Testis (tissue), 2 donors: ENCODE measurements at regions not wholly inside any gene's neighbourhood (a gene's known extent, or its start where the extent isn't known, plus 50 kb on each side); places are given as distances from the start of the nearest gene placed in this dataset.

Experiments used
- DNase-seq: peaks from one replicate; pipeline ENCODE4 v3.0.0-alpha.2; 2019
- H3K27ac ChIP-seq, 2 donors: fragments of 200-600 bp; sonication (generic); one replicate each; pipeline ENCODE4 v1.5.1; 2019
- H3K27me3 ChIP-seq: fragments of 200-600 bp; sonication (generic); one replicate; pipeline ENCODE4 v1.5.1; 2019
- H3K36me3 ChIP-seq: fragments of 200-600 bp; sonication (generic); one replicate; pipeline ENCODE4 v1.5.1; 2017; ENCODE audit warnings: low read depth; ENCODE audit errors: missing control alignments
- H3K4me1 ChIP-seq: fragments of 200-600 bp; sonication (generic); one replicate; pipeline ENCODE4 v1.5.1; 2019
- H3K4me3 ChIP-seq, 2 donors: fragments of 200-600 bp; sonication (generic); one replicate each; pipeline ENCODE4 v1.5.1; 2017 to 2019
- H3K9me3 ChIP-seq: fragments of 200-600 bp; sonication (generic); one replicate; pipeline ENCODE4 v1.5.1; 2017
- POLR2A ChIP-seq: fragments of 450-650 bp; IDR thresholded peaks from one replicate; pipeline ENCODE4 v1.6.1; 2017; ENCODE audit warnings: antibody characterized with exemption, mild to moderate bottlenecking, moderate library complexity
- WGBS, 2 donors: methylation state at CpG; one replicate each; pipeline ENCODE4 v1.1.5; 2018; 5-methylcytosine and 5-hydroxymethylcytosine counted together
- intact Hi-C: fragments of 100-400 bp; cut with DNase I; formaldehyde crosslinking; loops from one replicate; pipeline ENCODE4 v1.15.1; 2023; ENCODE audit warnings: low total_unique reads
- TF ChIP-seq, protein P1 (sequence below), 3 experiments: fragments of 450-650 bp in 2 of 3; fragments of 200-600 bp in 1 of 3; sonication (generic) in 1 of 3; IDR thresholded peaks; one replicate each; pipeline ENCODE4 v1.5.1; 2016 to 2019; ENCODE audit warnings: antibody characterized with exemption in 3 of 3, mild to moderate bottlenecking in 2 of 3, moderate library complexity in 1 of 3

DNA sequence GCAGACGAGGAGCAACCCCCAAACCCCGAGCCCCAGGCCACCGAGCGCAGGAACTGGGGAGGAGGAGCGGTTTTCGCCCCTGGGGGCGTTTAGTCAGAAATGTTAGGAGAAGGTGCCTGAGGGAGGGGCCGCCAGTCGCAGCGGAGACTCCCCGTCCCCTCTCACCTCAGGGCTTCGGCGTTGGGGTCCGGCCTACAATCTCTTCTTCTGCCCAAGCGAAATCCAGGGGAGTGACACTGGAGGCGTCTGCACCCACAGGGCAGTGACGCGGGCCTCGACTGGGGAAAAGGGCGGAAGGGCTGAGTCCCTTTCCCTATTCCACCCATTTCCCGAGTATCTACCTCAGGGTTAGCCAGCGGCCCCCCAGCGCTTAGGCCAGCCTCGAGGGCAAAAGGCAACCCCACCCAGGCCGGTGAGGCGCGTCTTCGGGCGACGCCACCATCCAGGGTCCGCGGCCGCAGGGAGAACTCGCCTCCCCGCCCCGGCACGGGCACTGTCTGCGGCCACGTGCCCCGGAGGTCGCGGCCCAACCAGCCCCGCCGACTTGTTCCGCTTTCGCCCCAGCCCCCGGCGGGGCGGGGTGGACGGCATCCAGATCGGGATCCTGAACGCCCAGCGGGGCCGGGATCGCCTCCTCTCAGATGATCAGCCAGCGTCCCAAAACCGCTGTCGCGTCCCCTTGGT lies 118.7 kb upstream of the BARHL2 start:
- DNase-seq, result peak; percentile 19
- H3K4me1 ChIP-seq, result peaks cover 6% of the 10 kb centered on the region
- H3K9me3 ChIP-seq, result no peaks in the 10 kb centered on the region
- no peaks in the 10 kb centered on the region for H3K36me3 ChIP-seq
- H3K27me3 ChIP-seq, result no peaks in the 10 kb centered on the region
- TF ChIP-seq, protein P1, sequence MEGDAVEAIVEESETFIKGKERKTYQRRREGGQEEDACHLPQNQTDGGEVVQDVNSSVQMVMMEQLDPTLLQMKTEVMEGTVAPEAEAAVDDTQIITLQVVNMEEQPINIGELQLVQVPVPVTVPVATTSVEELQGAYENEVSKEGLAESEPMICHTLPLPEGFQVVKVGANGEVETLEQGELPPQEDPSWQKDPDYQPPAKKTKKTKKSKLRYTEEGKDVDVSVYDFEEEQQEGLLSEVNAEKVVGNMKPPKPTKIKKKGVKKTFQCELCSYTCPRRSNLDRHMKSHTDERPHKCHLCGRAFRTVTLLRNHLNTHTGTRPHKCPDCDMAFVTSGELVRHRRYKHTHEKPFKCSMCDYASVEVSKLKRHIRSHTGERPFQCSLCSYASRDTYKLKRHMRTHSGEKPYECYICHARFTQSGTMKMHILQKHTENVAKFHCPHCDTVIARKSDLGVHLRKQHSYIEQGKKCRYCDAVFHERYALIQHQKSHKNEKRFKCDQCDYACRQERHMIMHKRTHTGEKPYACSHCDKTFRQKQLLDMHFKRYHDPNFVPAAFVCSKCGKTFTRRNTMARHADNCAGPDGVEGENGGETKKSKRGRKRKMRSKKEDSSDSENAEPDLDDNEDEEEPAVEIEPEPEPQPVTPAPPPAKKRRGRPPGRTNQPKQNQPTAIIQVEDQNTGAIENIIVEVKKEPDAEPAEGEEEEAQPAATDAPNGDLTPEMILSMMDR (IDR thresholded peaks at IDR 0.05), result no peak
- no peak for TF ChIP-seq POLR2A
- 11 to 16% methylated on average over 20 to 59 of the region's 59 CpGs for WGBS, 2 donors
- intact Hi-C loops, result no loop called here
- peak overlapping the region in 1 of 2 donors; percentile 8 for H3K27ac ChIP-seq
- H3K4me3 ChIP-seq, result peak overlapping the region; percentile 45 to 47

- DNase-seq, result peak; percentile 26
- 16 to 28% methylated on average over 25 to 39 of the region's 40 CpGs for WGBS, 2 donors
- no peak for TF ChIP-seq POLR2A
- TF ChIP-seq, protein P1 (IDR thresholded peaks at IDR 0.05), result no peak
- Histone ChIP-seq H3K36me3 (no peaks in the 10 kb centered on the region), H3K27ac (no peak overlapping the region), H3K9me3 (no peaks in the 10 kb centered on the region), H3K27me3 (no peaks in the 10 kb centered on the region), H3K4me3 (peak overlapping the region; percentile 45 to 47), H3K4me1 (peaks cover 6% of the 10 kb centered on the region)
- intact Hi-C loops, result no loop called here
Observed at GRCh38 chr1:90834886-90835660, 118.0 kb upstream of the BARHL2 start.

- no peak overlapping the region for H3K27ac ChIP-seq
- WGBS, 2 donors, result 22 to 29% methylated on average over 23 of the region's 23 CpGs
- intact Hi-C loops, result no loop called here
- TF ChIP-seq, protein P1 (IDR thresholded peaks at IDR 0.05), result no peak
- TF ChIP-seq POLR2A, result no peak
- no peaks in the 10 kb centered on the region for H3K27me3 ChIP-seq
- DNase-seq, result no peak
- H3K9me3 ChIP-seq, result no peaks in the 10 kb centered on the region
- H3K36me3 ChIP-seq, result no peaks in the 10 kb centered on the region
- H3K4me3 ChIP-seq, result no peak overlapping the region
- H3K4me1 ChIP-seq, result peaks cover 6% of the 10 kb centered on the region
Observed at GRCh38 chr1:90834354-90834885, 117.3 kb upstream of the BARHL2 start.

DNA sequence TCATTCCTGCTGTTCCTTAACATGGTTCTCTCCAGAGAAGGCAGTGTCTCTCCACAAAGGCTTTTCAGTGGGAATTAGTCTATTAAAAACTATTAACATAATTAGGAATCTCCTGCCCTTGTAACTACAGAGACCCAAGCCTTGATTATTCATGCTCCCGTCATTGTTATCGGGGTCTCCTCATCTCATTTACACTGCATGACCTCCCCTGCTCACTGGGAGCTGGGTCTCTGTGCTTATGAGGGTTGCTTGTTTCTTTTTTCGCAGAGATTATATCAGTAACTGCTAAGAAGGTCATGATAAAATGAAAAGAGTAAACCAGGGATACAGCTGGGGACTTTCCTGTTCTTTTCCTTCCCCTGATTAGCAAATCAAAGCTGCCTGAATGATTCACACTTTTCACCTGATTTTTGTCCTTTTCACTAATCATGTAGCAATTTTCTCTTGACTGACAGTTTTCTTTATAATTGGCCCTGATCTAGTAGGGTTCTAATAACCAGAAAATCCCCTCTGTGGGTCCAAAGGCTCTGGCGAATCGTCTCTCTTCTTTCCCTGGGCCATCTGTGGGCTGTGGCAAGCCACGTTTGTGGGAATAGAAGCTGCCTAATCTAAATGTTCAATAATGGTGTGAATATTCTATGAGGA lies 116.5 kb upstream of the BARHL2 start:
- H3K4me1 ChIP-seq, result peaks cover 6% of the 10 kb centered on the region
- H3K36me3 ChIP-seq, result no peaks in the 10 kb centered on the region
- WGBS, 2 donors, result 37 to 45% methylated on average over 6 of the region's 6 CpGs
- no peaks in the 10 kb centered on the region for H3K27me3 ChIP-seq
- no peaks in the 10 kb centered on the region for H3K9me3 ChIP-seq
- no peak for DNase-seq
- intact Hi-C loops, result no loop called here
- TF ChIP-seq, protein P1 (IDR thresholded peaks at IDR 0.05), result no peak
- TF ChIP-seq POLR2A, result no peak
- no peak overlapping the region for H3K4me3 ChIP-seq
- no peak overlapping the region for H3K27ac ChIP-seq
